ENCODE measurements at regions not wholly inside any gene's neighbourhood (a gene's known extent, or its start where the extent isn't known, plus 50 kb on each side); places are given as distances from the start of the nearest gene placed in this dataset.

DNA sequence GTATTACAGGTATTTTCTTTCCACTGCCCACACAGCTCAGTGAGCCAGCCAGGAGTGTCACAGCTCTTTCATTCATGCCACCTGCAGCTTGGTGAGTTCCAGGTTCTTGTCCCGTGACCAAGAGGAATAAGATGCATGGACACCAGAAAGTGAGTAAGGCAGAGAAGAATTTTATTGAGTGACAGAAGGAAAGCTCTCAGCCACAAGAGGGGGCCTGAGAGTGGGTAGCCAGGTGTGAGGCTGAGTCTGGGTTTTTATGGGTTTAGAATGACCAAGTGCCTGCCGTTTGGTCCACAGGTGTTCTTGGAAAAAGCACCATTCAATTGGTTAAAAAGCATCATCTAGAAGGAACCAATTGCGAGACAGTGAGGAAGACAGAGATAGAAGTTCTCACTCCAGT lies 1097.1 kb upstream of the SLC39A10 start:
- no TSS peak for BruUV-seq (replicated peaks)
- Histone ChIP-seq H4K20me1 (replicated peaks; ENCODE audit: control insufficient read depth, extremely low read depth, insufficient read depth, low read length) (no peaks in the 10 kb centered on the region), H3K9ac (replicated peaks; ENCODE audit: extremely low read depth, insufficient read depth, low read length) (no peak overlapping the region), H3K4me2 (ENCODE audit: insufficient read depth, low read length) (no peak overlapping the region), H3K4me3 (replicated peaks in 1 of 3; ENCODE audit: insufficient read depth in 1 of 3, low read depth in 1 of 3, low read length in 3 of 3) (no peak overlapping the region), H3K36me3 (ENCODE audit: control insufficient read depth in 2 of 2, extremely low read depth in 1 of 2, insufficient read depth in 2 of 2, low read length in 2 of 2) (no peaks in the 10 kb centered on the region), H3K27me3 (ENCODE audit: control insufficient read depth in 2 of 2, insufficient read depth in 2 of 2, low read length in 2 of 2) (no peaks in the 10 kb centered on the region), H3K9me3 (replicated peaks; ENCODE audit: control insufficient read depth, insufficient read depth, low read length) (no peaks in the 10 kb centered on the region), H3K4me1 (ENCODE audit: control insufficient read depth, extremely low read depth, insufficient read depth, low read length) (no peaks in the 10 kb centered on the region), H3K27ac (ENCODE audit: insufficient read depth, low read depth, low read length) (no peak overlapping the region), H3K9me1 (replicated peaks; ENCODE audit: control insufficient read depth, extremely low read depth, insufficient read depth, low read length) (no peaks in the 10 kb centered on the region), H2AFZ (ENCODE audit: low read depth, low read length) (no peak overlapping the region), H3K79me2 (ENCODE audit: control insufficient read depth, insufficient read depth, low read length) (no peaks in the 10 kb centered on the region)
- TF ChIP-seq, protein P1, sequence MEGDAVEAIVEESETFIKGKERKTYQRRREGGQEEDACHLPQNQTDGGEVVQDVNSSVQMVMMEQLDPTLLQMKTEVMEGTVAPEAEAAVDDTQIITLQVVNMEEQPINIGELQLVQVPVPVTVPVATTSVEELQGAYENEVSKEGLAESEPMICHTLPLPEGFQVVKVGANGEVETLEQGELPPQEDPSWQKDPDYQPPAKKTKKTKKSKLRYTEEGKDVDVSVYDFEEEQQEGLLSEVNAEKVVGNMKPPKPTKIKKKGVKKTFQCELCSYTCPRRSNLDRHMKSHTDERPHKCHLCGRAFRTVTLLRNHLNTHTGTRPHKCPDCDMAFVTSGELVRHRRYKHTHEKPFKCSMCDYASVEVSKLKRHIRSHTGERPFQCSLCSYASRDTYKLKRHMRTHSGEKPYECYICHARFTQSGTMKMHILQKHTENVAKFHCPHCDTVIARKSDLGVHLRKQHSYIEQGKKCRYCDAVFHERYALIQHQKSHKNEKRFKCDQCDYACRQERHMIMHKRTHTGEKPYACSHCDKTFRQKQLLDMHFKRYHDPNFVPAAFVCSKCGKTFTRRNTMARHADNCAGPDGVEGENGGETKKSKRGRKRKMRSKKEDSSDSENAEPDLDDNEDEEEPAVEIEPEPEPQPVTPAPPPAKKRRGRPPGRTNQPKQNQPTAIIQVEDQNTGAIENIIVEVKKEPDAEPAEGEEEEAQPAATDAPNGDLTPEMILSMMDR (IDR thresholded peaks at IDR 0.05; ENCODE audit: extremely low read depth in 1 of 2, insufficient read depth in 1 of 2, low read depth in 1 of 2, low read length in 2 of 2): peak in 1 of 2 donors; percentile 20
- TF ChIP-seq, protein P2, sequence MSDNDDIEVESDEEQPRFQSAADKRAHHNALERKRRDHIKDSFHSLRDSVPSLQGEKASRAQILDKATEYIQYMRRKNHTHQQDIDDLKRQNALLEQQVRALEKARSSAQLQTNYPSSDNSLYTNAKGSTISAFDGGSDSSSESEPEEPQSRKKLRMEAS (IDR thresholded peaks at IDR 0.05; ENCODE audit: insufficient read depth, insufficient read length): no peak
- CTCF ChIA-PET: interaction anchor here (0.8 to 2.1 kb wide), 6 partner anchors 11 to 308 kb away, joined by 3 to 13 read pairs (median 4); no protein-coding TSS in a partner anchor
- dilution Hi-C loops (cut with MboI; ENCODE audit: extremely low pct_ligation_motif_present, low sequenced_read_pairs) (no loop called here), intact Hi-C loops (cut with micrococcal nuclease) (no loop called here)
- no peak for DNase-seq (ENCODE audit: low read depth, low spot score)
- no peak for FAIRE-seq
- POLR2A ChIA-PET: no interaction called here

DNA sequence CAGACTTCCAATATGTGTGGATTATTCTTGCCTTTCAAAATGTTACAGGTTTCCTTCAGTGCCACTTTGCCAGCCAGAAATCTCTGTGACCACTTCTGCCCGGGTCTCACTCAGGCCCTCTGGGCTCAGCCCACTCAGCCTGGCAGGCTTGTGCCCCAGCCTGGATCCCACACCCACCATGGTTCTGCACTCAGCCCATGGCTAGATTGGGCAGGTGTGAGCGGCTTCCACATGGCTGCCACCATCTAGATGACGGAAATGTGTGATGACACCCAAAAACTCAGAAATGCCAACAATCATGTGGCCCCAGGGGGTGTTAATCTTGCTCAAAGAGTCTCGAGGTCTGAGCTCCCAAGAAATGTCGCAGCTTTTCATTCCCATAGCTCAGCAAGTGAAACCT lies 1097.5 kb upstream of the SLC39A10 start:
- Histone ChIP-seq H3K9me3 (replicated peaks; ENCODE audit: control insufficient read depth, insufficient read depth, low read length) (no peaks in the 10 kb centered on the region), H3K9me1 (replicated peaks; ENCODE audit: control insufficient read depth, extremely low read depth, insufficient read depth, low read length) (no peaks in the 10 kb centered on the region), H4K20me1 (replicated peaks; ENCODE audit: control insufficient read depth, extremely low read depth, insufficient read depth, low read length) (no peaks in the 10 kb centered on the region), H3K27ac (ENCODE audit: insufficient read depth, low read depth, low read length) (no peak overlapping the region), H3K27me3 (ENCODE audit: control insufficient read depth in 2 of 2, insufficient read depth in 2 of 2, low read length in 2 of 2) (no peaks in the 10 kb centered on the region), H3K36me3 (ENCODE audit: control insufficient read depth in 2 of 2, extremely low read depth in 1 of 2, insufficient read depth in 2 of 2, low read length in 2 of 2) (no peaks in the 10 kb centered on the region), H3K9ac (replicated peaks; ENCODE audit: extremely low read depth, insufficient read depth, low read length) (no peak overlapping the region), H2AFZ (ENCODE audit: low read depth, low read length) (no peak overlapping the region), H3K4me1 (ENCODE audit: control insufficient read depth, extremely low read depth, insufficient read depth, low read length) (no peaks in the 10 kb centered on the region), H3K4me3 (replicated peaks in 1 of 3; ENCODE audit: insufficient read depth in 1 of 3, low read depth in 1 of 3, low read length in 3 of 3) (no peak overlapping the region), H3K4me2 (ENCODE audit: insufficient read depth, low read length) (no peak overlapping the region), H3K79me2 (ENCODE audit: control insufficient read depth, insufficient read depth, low read length) (no peaks in the 10 kb centered on the region)
- no peak for DNase-seq (ENCODE audit: low read depth, low spot score)
- ChIA-PET POLR2A (no interaction called here), CTCF (interaction anchor here (0.8 to 2.1 kb wide), 5 partner anchors 11 to 308 kb away, joined by 3 to 13 read pairs (median 5); no protein-coding TSS in a partner anchor)
- intact Hi-C loops (cut with micrococcal nuclease) (no loop called here), dilution Hi-C loops (cut with MboI; ENCODE audit: extremely low pct_ligation_motif_present, low sequenced_read_pairs) (no loop called here)
- no TSS peak for BruUV-seq (replicated peaks)
- no peak for TF ChIP-seq GATA2 (IDR thresholded peaks at IDR 0.05; ENCODE audit: insufficient read depth, insufficient read length, low read depth, low read length)
- no peak for TF ChIP-seq POLR2AphosphoS5 (IDR thresholded peaks at IDR 0.05; ENCODE audit: insufficient read depth, low read depth, low read length)
- TF ChIP-seq POLR2A (IDR thresholded peaks at IDR 0.05; ENCODE audit: low read depth, low read length): no peak
- TF ChIP-seq, protein P2 (IDR thresholded peaks at IDR 0.05; ENCODE audit: insufficient read depth, insufficient read length): no peak
- no peak for TF ChIP-seq JUN (IDR thresholded peaks at IDR 0.05; ENCODE audit: borderline replicate concordance, insufficient read depth, insufficient read length, low read depth)
- TF ChIP-seq, protein P1 (IDR thresholded peaks at IDR 0.05; ENCODE audit: extremely low read depth in 1 of 2, insufficient read depth in 1 of 2, low read depth in 1 of 2, low read length in 2 of 2): no peak
- TF ChIP-seq FOS (IDR thresholded peaks at IDR 0.05; ENCODE audit: borderline replicate concordance, insufficient read depth, low read length): no peak
- TF ChIP-seq EZH2 (IDR thresholded peaks at IDR 0.05; ENCODE audit: borderline replicate concordance, low read depth, low read length, severe bottlenecking): no peak
- FAIRE-seq: no peak

Measured in endothelial cell of umbilical vein (primary cell).